ENCODE measurements at regions not wholly inside any gene's neighbourhood (a gene's known extent, or its start where the extent isn't known, plus 50 kb on each side); places are given as distances from the start of the nearest gene placed in this dataset.

- no peak for TF ChIP-seq POLR2A (IDR thresholded peaks at IDR 0.05)
- TF ChIP-seq, protein P1, sequence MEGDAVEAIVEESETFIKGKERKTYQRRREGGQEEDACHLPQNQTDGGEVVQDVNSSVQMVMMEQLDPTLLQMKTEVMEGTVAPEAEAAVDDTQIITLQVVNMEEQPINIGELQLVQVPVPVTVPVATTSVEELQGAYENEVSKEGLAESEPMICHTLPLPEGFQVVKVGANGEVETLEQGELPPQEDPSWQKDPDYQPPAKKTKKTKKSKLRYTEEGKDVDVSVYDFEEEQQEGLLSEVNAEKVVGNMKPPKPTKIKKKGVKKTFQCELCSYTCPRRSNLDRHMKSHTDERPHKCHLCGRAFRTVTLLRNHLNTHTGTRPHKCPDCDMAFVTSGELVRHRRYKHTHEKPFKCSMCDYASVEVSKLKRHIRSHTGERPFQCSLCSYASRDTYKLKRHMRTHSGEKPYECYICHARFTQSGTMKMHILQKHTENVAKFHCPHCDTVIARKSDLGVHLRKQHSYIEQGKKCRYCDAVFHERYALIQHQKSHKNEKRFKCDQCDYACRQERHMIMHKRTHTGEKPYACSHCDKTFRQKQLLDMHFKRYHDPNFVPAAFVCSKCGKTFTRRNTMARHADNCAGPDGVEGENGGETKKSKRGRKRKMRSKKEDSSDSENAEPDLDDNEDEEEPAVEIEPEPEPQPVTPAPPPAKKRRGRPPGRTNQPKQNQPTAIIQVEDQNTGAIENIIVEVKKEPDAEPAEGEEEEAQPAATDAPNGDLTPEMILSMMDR (IDR thresholded peaks at IDR 0.05): no peak
Measured at GRCh38 chr4:19631814-19632213, 619.9 kb upstream of the SLIT2 start.

All from esophagus squamous epithelium (tissue), 4 donors.